GM13977 (cell line): ENCODE measurements at regions not wholly inside any gene's neighbourhood (a gene's known extent, or its start where the extent isn't known, plus 50 kb on each side); places are given as distances from the start of the nearest gene placed in this dataset.

Experiments
- DNase-seq: peaks from one replicate; pipeline ENCODE4 v3.0.0; 2012; ENCODE audit warnings: low spot score
- CTCF ChIP-seq: IDR thresholded peaks from 2 replicates; pipeline ENCODE4 v1.5.1; 2012; ENCODE audit warnings: mild to moderate bottlenecking, control low read depth; ENCODE audit not compliant: insufficient read depth; ENCODE audit errors: extremely low read depth, missing control alignments
- in situ Hi-C: fragments of 300-500 bp; cut with MboI; formaldehyde crosslinking; loops from one replicate; pipeline ENCODE4 v1.12.0; 2022; ENCODE audit warnings: low sequenced_read_pairs, low pct_unique_long_range_greater_than_20kb, mixed read lengths, inconsistent platforms; ENCODE audit not compliant: unreplicated experiment

- no peak for TF ChIP-seq CTCF
- in situ Hi-C loops = no loop called here
- DNase-seq = no peak
These were observed 66.7 kb upstream of the MRPS6 start for GRCh38 chr21:34006611-34007168.

- in situ Hi-C loops = no loop called here
These were observed 68.4 kb upstream of the MRPS6 start for GRCh38 chr21:34004974-34005373.

GRCh38 chr21:34004013-34004938 is 69.1 kb upstream of the MRPS6 start:
- in situ Hi-C loops = no loop called here
- DNase-seq = no peak
- no peak for TF ChIP-seq CTCF

More at GRCh38 chr21:34004974-34005373, 68.4 kb upstream of the MRPS6 start:
- no peak for DNase-seq
- no peak for TF ChIP-seq CTCF

- no peak for TF ChIP-seq CTCF
- DNase-seq = no peak
- in situ Hi-C loops = no loop called here
These were observed 70.0 kb upstream of the MRPS6 start for GRCh38 chr21:34003428-34003827.

- no peak for TF ChIP-seq CTCF
- DNase-seq = no peak
- in situ Hi-C loops = no loop called here
These were observed 73.0 kb upstream of the MRPS6 start for GRCh38 chr21:34000375-34000774.

- in situ Hi-C loops = no loop called here
- no peak for DNase-seq
- TF ChIP-seq CTCF = no peak
These were observed 74.6 kb upstream of the MRPS6 start for GRCh38 chr21:33998809-33999208.
